HG03280 (cell line): ENCODE measurements at regions not wholly inside any gene's neighbourhood (a gene's known extent, or its start where the extent isn't known, plus 50 kb on each side); places are given as distances from the start of the nearest gene placed in this dataset.

Experiments
- ATAC-seq: cut with Tn5 transposase; IDR thresholded peaks from one replicate; pipeline ENCODE4 v1.9.1; 2021; ENCODE audit warnings: mild to moderate bottlenecking, moderate library complexity; ENCODE audit not compliant: unreplicated experiment

DNA sequence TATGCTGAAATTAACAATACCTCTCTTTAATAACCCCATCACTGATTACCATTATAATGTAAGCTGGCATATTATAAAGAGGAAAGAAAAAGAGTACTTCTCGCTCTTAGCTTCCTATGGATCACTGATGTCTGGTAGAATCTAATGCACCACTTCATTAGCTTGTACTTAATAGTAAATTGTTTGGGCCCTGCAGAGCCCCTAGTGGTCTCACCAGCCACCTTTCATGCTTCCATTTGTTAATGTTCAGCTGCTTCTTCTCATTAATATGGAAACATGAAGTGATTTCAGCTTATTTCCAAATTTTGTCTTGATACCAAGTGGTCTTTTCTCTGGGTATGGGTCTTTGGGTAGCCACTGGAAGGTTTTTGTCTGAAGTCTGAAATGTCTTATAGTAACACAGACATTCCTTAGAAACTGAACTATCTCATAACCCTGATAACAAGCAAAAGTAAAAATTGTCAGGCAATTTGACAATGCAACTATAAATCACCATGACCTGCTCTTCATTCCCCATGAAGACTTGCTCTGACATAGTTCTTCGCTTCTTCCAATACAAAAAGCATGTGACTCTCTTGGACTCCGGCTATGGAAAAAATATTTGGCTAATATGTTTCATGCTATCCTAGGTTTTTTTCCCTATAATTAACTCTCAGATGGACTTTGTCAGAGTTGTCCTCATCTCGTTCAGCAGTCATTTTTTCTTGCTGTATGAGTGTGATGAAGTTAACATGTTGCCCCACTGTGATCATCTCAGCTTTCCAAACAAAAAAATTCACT is 395.8 kb upstream of the MARCKS start:
- ATAC-seq: no peak

DNA sequence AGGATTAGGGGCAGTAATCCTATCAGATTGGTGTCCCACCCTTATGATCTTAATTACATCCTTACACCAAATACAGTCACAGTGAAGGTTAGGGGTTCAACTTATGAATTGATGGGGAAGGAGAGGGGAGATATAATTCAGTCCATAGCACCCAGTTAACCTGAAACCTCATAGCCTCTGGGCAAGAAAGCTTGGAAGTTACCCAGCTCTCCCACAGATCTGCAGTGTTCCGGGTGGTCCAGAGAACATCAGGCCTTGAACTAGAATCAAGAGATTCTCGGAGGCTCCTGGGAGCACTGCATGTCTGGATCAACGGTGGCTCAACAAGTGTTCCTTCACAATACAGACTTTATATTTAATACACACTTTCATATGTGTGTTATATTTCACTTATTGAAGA is 392.6 kb upstream of the MARCKS start:
- no peak for ATAC-seq

DNA sequence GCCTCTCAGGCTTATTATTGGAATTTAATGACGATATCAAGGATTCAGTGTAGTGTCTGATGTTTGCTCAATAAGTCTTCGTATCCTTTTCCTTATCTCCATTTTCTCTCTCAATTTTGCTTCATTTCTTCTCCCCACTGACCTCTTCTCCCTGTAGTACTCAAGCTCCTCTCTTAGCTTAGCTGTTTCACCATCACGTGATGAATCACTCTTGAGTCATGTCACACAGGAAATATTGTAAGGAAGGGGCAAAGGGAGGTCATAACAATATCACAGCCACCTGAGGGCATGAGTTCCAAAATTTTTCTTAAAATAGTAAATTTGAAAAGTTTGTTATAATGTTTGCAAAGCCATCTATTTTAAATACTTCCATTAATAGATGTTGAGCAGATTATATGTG is 392.2 kb upstream of the MARCKS start:
- no peak for ATAC-seq

DNA sequence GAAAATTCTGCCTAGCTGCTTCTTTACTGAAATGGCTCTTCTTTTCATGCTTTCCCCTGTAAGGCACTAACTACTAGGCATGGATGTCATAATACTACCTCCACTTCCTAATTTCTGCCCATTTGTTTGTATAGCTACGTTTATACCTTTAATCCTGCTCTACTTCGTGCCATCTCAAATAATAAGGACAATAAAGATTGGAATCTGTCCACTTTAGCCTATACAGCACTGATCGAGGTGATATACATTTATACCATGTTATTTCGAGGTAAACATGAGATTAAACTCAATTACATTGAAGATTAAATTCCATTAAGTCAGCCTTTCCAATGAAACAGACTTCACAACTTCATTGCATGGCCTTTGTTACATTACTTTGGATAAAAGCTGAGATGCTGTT is 390.6 kb upstream of the MARCKS start:
- no peak for ATAC-seq

DNA sequence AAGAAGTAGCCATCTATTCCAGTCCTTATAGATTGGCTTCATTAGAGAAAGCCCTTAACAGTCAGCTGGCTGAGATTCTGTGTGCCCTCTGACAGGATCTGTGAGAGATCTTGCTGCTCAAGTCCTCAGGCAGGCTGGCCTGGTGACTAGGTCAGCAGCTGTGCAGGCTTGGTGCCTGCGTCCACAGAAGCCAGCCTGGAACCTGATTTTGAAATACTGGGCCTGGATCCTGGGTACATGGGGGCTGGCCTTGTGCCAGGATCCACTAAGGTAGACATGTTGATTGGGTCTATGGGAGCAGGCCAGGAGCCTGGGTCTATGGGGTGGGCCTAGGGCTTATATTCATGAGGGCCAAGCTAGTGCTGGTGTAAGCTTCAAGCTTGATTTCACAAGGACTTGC is 381.8 kb upstream of the MARCKS start:
- no peak for ATAC-seq

DNA sequence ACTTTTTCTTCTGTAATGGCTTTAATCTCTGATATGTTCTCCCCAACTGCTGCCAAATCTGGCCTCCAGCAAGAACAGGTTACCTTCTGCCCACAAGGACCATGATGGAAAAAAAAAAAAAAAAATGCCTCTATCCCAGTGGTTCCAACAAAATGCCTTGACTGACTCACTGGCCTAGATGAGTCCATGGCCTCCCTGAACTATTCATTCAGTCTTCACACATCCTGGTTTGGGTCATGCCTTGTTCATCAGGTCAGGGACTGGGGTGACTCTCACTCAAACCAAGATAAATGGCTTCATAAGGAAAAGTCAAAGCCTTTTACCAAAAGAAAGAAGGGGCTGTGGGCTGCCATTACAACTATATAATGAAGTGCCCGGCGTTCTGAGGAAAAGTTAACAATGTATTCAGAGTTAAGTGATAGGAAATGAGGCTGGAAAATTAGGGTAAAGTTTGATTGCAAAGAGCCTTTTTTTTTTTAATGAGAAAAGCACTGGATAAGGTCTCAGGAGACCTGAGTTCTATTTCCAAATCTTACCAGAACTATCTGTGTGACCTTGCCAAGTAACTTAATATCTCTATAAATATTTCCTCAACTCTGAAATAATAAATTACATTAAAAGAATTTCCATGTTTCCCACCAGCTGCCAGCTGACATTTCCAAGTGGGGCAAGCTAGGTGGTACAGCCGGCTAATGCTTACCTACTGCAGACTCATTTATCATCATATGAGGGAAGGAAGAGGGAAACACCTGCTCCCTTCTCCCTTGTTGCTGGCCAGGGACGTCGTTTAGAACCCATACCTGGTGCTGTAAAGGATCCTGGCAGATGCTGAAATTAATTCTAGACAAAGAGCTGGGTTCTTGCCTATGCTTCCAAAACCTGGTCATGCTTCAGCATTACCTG is 380.0 kb upstream of the MARCKS start:
- no peak for ATAC-seq

DNA sequence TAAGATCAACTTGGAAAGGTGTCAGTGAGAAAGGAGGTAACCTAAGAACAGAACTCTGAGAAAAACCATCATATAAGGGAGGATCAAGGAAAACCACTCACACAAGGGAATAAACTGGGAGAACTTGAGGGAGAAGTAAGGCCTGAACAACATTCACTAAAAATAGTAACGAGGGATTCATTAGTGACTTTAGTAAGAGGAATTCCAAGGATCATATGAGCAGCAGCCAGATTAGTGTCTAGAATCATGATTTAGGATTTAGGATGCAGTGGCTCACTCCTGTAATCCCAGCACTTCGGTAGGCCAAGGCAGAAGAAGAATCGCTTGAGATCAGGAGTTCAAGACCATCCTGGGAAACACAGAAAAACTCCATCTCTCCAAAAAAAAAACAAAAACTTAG is 376.5 kb upstream of the MARCKS start:
- ATAC-seq: no peak

DNA sequence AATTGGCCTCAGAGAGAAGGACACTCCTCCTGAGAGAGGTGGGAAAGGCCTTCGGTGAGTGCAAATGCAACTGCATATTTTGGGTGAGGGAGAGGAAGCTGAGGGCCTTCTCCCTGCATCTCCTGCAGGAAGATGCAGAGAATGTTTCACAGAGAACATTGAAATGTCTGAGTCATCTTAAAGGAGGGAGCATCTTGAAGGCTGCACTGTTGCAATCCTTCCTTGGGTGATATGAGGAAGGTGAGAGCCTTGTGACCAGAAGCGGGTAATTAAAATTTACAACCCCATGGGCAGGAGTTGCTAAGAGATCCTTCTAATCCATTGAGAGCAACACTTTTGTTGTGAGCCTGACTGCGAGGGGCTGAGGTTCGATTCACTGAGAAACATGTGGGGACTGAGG is 375.7 kb upstream of the MARCKS start:
- ATAC-seq: no peak

DNA sequence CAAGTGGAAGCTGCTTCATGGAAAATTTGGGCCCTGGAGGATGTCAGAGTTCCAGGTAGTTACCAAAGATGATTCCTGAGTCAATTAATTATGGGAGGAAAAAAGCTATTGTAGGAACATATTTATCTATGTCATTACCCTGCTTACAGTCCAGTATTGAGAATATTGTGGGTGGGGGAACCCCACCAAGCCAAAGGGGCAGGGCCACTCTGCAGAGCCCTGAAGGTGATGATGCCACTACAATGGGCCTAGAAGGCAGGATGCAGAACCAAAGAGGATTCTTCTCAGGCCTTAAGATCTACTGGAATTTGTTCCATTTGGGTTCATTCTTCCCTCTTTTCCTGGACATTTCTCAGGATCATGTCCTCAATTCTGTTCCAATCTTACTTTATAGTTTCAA is 375.2 kb upstream of the MARCKS start:
- ATAC-seq: no peak

DNA sequence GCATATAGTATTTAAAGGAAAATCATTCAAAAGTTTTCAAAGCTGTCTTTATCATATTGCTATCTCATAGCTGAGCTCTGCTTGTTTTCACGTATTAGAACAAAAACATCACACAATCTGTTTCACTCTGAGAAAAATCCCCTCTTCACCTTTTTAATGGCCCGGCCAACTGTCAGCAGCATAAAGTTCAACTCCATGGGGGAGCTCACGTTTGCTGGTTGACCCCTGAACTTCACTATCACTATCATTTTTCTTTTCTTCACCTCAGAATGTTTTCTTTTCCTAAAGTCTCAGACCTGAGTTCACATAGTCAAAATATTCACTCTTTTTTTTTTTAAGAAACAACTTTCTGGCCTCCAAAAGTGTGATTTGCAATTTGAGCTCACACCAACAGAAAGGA is 374.4 kb upstream of the MARCKS start:
- no peak for ATAC-seq

DNA sequence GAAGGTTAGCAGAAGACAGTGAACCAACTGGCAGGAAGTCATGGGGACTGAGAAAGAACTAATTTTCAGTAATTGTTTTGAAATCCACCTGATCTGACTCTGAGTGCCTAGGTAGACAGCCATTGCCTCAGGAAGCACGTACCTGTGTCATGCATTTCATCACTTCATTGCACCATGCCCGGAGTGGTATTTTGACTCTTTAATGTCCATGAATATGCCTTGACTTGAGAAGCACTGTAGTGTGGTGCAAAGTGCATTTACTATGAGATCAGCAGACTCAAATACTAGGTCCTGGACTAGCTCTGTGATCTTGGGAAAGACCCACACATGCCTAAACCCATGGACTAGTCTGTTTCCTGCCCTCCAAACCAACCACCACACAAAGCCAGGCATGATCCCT is 370.9 kb upstream of the MARCKS start:
- ATAC-seq: no peak

DNA sequence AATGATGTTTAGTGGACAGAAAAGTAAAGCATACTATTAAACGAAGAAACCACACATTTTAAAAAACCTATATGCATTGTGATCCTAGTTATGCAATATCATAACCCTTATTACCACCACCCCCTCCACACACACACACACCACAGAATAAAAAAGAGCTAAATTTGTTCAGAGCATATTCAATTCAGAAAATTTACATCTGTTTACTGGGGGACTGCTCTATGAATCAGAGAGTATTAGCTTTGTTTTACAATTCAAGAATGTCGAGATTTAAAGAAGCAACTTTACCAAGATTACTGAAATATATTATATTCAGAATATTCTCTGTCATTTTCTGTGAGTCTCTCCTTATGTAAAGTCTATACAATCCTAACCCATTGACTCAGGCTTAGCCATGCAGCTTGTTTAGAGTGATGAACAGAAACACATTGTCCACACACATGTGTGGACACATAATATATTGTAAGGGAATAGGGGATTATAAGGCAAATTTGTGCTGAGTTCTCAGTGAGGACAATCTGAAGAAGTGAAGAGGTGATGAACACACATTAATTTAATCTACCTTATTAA is 369.6 kb upstream of the MARCKS start:
- no peak for ATAC-seq

DNA sequence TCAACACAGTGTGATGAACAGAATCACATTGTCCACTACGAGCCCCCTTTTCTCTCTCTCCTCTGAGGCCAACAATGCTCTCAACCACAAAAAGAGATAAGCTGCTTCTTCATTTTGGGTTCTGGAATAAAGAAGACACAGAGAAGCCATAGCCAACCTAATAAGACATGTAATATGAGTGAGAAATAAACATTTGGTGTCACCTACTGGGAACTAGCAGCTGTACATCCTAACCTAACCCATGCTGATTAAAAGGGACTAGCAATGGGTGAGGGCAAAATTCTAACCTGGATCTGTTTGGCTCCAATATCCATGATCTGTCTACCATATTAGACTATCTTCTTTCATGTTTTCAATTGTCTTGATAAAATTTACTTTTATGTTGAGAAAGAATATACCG is 369.1 kb upstream of the MARCKS start:
- ATAC-seq: no peak

DNA sequence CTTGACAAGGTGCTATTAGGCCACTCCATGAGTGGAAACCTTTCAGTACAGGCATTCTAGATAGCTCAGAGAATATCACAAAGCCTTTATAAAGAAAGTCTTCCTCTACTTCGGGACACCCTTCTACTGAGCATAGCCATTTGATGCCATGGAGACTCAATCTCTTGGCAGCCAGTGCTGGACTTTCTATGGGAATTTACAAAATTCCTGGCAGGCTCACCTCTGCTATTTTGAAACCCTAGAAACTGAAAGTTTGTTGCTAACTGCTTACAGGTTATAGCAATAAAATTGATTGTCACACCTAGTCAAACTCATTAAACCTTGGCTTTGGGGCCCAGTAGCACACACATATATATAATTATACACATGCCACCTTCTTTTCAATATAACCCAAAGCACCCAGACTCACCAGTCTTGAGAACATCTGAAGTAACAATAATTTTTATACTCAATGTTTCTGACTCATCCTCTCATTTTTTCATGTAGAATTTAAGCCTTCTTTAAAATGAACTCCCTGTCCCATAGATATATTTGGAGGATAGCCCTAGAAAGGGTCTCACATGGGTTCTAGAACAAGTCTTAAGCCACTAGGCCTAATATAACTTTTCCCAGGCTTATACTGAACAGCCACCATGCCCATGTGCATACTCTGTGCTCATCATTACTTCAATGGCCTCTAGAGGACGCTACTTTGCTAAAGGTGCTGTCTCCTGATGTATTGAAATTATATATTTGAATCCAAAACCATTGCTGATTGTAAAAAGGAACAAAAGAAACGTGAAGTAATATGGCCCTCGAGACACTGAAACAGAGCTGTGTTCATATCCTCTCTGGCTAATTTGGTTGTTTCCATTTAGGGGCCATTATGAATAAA is 368.1 kb upstream of the MARCKS start:
- ATAC-seq: no peak

DNA sequence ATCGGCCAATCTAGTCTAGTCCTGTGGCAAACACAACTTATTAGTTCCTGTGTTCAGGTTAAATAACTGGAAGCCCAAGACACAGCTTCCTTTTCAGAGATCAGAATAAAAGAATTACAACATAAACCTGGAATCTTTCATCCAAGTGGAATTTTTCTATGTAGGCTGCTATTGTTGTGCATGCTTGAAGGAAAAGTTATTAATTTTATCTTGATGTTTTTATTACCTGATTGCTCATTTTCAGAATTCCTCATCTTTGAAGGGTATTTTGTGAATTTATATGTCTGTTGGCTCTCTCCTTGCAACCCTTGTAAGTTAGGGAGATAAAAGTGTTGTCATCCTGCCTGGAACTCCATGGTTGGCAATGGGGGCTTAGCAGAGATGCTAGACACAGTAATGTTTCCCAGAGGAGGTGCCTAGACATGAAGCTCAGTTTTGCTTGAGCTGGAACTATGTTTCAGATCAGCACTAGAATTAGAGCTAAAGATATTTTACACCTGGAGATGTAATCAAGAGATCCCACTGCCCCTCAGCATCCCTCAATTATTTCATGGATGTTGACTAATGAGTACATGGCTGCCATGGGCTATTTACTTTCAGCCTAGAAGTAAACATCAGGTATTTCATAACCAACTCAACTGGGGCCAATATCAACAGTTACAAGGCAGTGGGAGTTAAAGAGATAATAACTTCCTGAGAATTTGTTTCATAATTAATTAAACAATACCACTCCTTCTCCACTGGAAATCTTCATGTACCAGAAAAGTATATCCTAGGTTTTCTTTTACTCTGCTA is 367.0 kb upstream of the MARCKS start:
- no peak for ATAC-seq

DNA sequence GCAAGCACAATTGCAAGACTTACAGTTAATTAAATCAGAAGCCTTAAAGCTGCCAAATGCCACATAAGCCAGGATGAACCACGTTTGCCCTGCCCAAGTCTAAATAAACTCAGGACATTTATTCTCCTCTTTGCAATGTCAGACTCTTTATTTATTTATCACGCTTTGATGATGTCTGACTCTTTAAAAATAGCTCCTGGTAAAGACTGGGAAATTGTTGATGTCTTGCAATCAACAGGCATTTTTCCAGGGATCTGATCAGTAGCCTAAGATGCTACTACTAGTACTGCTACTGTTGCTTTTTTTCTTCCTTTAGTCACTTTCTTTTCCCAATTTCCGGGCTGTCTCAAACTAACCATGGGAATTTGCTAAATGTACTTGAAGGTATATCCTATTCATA is 365.8 kb upstream of the MARCKS start:
- ATAC-seq: no peak

DNA sequence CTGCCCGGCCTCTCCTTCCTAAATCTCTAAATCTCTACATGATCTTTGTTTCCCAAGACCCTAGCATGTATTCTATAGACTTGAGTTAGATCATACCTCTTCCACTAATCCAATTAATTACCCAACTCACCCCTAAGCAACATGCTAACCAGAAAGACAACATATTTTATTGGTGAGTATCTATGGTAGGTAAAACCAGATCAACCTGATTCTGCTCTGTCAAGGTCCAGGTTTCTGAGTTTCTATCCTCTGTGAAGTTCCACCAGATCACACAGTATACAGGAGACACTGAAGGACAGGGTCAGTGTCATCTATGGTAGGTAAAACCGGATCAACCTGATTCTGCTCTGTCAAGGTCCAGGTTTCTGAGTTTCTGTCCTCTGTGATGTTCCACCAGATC is 363.2 kb upstream of the MARCKS start:
- no peak for ATAC-seq

DNA sequence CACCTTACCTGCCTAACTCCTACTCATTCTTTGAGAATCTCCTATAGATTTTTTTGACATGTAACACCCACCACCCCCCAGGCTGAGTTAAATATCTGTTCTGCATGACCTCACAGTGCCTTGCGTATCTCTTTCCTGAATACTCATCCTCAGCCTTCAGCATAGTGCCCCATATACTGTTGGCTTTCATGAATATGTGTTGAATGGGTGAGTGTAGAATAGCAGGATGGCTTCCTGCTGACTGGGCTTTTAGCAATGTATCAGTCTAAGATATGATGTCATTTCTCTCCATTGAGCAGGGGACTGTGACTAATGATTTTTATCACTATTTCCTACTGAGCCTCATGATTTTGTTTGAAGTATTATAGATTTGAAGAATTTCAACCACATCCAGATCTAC is 361.6 kb upstream of the MARCKS start:
- ATAC-seq: no peak

DNA sequence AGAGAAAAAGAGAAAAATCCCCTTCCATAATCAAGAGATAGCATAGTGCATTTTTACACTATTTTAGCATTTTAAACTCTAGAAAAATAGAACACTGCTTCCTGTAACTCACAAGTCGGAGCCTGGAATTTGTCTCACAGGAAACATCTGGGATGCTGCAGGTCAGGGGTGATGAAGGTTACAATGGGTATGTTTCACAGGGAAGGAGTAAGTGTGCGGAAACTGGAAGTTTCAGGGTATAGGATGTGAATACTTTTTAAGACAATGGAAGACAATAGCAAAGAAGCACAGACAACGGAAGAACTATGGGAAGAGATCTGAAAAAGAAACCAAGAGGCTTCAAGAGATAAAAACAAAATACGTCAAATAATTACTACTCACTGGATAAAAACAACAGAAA is 361.0 kb upstream of the MARCKS start:
- ATAC-seq: no peak

DNA sequence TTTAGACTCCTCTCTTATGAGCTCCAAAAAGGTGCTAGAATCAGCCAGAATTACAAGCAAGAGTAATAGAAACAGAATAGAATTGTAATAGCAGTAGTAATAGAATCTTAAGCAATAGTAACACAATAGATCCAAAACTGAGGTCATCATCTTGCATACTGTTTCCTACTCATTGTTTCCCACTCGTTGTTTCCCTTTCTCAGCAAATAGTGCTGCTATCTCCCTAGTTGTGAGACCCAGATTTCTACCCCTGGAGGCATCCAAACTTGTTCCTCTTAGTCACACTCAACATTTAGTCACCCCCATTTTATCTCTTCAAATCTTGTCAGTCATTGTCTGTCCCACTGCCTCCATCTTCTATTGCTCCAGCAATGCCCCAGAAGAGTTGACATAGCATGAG is 356.9 kb upstream of the MARCKS start:
- no peak for ATAC-seq
